Endothelial cell of umbilical vein (primary cell): ENCODE measurements at regions not wholly inside any gene's neighbourhood (a gene's known extent, or its start where the extent isn't known, plus 50 kb on each side); places are given as distances from the start of the nearest gene placed in this dataset.

Experiments
- CTCF ChIP-seq, 2 donors: IDR thresholded peaks; 1 replicate in 1 of 2; 2 replicates in 1 of 2; pipeline ENCODE4 v1.5.1; 2011; ENCODE audit warnings: low read length in 2 of 2, mild to moderate bottlenecking in 2 of 2, moderate library complexity in 2 of 2, control low read depth in 1 of 2, inconsistent platforms in 1 of 2, low read depth in 1 of 2; ENCODE audit not compliant: insufficient read depth in 1 of 2; ENCODE audit errors: extremely low read depth in 1 of 2
- EZH2 ChIP-seq: IDR thresholded peaks from 2 replicates; pipeline ENCODE4 v1.6.1; 2012; ENCODE audit warnings: borderline replicate concordance, low read depth, mild to moderate bottlenecking, moderate library complexity, low read length, inconsistent platforms; ENCODE audit not compliant: severe bottlenecking
- FOS ChIP-seq: IDR thresholded peaks from 2 replicates; pipeline ENCODE4 v1.6.1; 2011; ENCODE audit warnings: mild to moderate bottlenecking, low read length, moderate library complexity, borderline replicate concordance; ENCODE audit not compliant: insufficient read depth
- GATA2 ChIP-seq: IDR thresholded peaks from 2 replicates; pipeline ENCODE4 v1.7.0; 2011; ENCODE audit warnings: low read depth, mild to moderate bottlenecking, moderate library complexity, mixed read lengths, low read length; ENCODE audit not compliant: insufficient read length, insufficient read depth
- JUN ChIP-seq: IDR thresholded peaks from 2 replicates; pipeline ENCODE4 v1.6.1; 2011; ENCODE audit warnings: borderline replicate concordance, low read depth; ENCODE audit not compliant: insufficient read length, insufficient read depth
- MAX ChIP-seq: IDR thresholded peaks from 2 replicates; pipeline ENCODE4 v1.6.1; 2011; ENCODE audit not compliant: insufficient read depth, insufficient read length
- MYC ChIP-seq: IDR thresholded peaks from one replicate; pipeline ENCODE4 v1.6.1; 2011; ENCODE audit warnings: mild to moderate bottlenecking, low read depth, low read length
- POLR2A ChIP-seq: IDR thresholded peaks from 2 replicates; pipeline ENCODE4 v1.6.1; 2012; ENCODE audit warnings: low read depth, mild to moderate bottlenecking, control low read depth, low read length
- POLR2AphosphoS5 ChIP-seq: IDR thresholded peaks from 2 replicates; pipeline ENCODE4 v1.6.1; 2012; ENCODE audit warnings: low read depth, mild to moderate bottlenecking, control low read depth, low read length, moderate library complexity; ENCODE audit not compliant: insufficient read depth

- no peak for TF ChIP-seq POLR2A
- TF ChIP-seq MYC, result no peak
- no peak for TF ChIP-seq EZH2
- TF ChIP-seq POLR2AphosphoS5, result no peak
- peak; percentile 70 to 86 for TF ChIP-seq CTCF (IDR thresholded peaks at IDR 0.05; ENCODE audit: extremely low read depth in 1 of 2, insufficient read depth in 1 of 2, low read depth in 1 of 2, low read length in 2 of 2)
- TF ChIP-seq JUN, result no peak
- TF ChIP-seq MAX, result no peak
- TF ChIP-seq FOS, result no peak
- no peak for TF ChIP-seq GATA2
Measured at GRCh38 chr16:66275775-66276428, 90.6 kb upstream of the CDH5 start.
